K562 (cell line): ENCODE measurements at regions not wholly inside any gene's neighbourhood (a gene's known extent, or its start where the extent isn't known, plus 50 kb on each side); places are given as distances from the start of the nearest gene placed in this dataset.

Experiments used
- ESRRA ChIP-seq: fragments of 450-650 bp; IDR thresholded peaks from 2 replicates; pipeline ENCODE4 v1.6.1; 2014; ENCODE audit warnings: low read depth, mild to moderate bottlenecking, moderate library complexity, borderline replicate concordance
- ETV6 ChIP-seq, 3 experiments: fragments of 150-350 bp in 1 of 3; sonication (generic) in 1 of 3; formaldehyde crosslinking in 1 of 3; IDR thresholded peaks; 2 replicates each; pipeline versions ENCODE4 v1.6.1 to v1.8.0; 2014 to 2022; ENCODE audit warnings: borderline replicate concordance in 2 of 3, low read depth in 2 of 3, antibody characterized with exemption in 1 of 3, low read length in 1 of 3, mild to moderate bottlenecking in 1 of 3, missing genetic modification reagents in 1 of 3
- FOXK1 ChIP-seq: sonication (generic); formaldehyde crosslinking; IDR thresholded peaks from 2 replicates; pipeline ENCODE4 v1.8.0; 2022; ENCODE audit warnings: missing genetic modification reagents, mild to moderate bottlenecking, borderline replicate concordance
- NCOA2 ChIP-seq, 2 experiments: fragments of 450-650 bp; IDR thresholded peaks; 2 replicates each; pipeline ENCODE4 v1.6.1; 2018; ENCODE audit warnings: mild to moderate bottlenecking in 2 of 2, moderate library complexity in 1 of 2; ENCODE audit not compliant: partially characterized antibody in 2 of 2
- POLR2A ChIP-seq: fragments of 450-650 bp; conservative IDR thresholded peaks from 2 replicates; pipeline ENCODE4 v1.6.1; 2016
- SP1 ChIP-seq: sonication (generic); formaldehyde crosslinking; IDR thresholded peaks from 2 replicates; pipeline ENCODE4 v1.8.1; 2022; ENCODE audit warnings: mild to moderate bottlenecking, missing genetic modification reagents
- TF ChIP-seq, protein P1 (sequence below): sonication (generic); formaldehyde crosslinking; IDR thresholded peaks from 2 replicates; pipeline ENCODE4 v1.9.0; 2022; ENCODE audit warnings: mild to moderate bottlenecking, missing genetic modification reagents
- TF ChIP-seq, protein P2 (sequence below): fragments of 450-650 bp; IDR thresholded peaks from 2 replicates; pipeline ENCODE4 v1.6.1; 2016; ENCODE audit warnings: missing biosample characterization, missing genetic modification characterization

DNA sequence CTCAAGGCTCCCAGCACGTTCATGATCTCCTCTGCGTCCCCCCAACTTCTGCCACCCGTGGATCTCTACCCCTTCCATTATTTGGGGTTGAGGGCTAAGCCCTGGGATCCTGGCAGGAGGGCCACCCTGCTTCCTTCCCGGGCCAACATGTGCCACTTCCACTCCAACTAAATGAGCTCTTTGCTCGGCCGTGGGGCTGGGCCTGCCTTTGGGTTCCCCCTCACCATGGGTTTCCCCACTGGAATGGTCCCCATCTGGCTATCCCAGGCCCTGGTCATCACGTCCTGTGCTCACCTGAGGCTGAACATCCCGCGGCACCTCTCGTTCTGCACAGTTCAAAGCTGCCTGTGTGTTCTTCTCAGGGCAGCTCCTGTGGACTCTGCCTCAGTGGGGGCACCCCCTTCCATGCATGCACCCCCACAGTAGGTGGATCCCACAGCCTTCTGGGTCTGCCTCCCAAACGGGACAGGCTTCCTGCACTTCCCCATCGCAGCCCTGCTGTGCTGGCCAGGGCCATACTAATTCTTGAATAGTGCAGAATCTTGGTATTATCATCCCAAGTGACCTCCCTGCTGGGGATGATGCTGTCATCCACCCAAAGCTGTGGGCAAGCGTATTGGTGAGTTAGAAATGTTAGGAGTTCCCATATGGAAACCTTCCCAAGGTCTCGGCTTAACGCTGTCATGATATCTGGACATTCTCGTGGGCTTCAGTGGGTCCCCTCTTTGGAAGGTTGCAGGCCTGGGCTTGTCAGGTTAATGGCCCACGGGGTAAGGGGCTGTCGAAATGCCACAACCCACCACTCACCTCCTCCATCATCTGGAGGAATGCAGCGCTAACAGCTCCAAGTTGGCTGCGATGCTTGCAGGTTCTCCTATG is 150.5 kb upstream of the TWIST2 start:
- TF ChIP-seq POLR2A: no peak
- no peak for TF ChIP-seq ETV6 (IDR thresholded peaks at IDR 0.05; ENCODE audit: borderline replicate concordance in 1 of 2, low read depth in 2 of 2, low read length in 1 of 2)
- no peak for TF ChIP-seq ETV6 (CRISPR knock-in tag; IDR thresholded peaks at IDR 0.05; ENCODE audit: borderline replicate concordance)
- no peak for TF ChIP-seq NCOA2 (IDR thresholded peaks at IDR 0.05; ENCODE audit: partially characterized antibody in 2 of 2)
- no peak for TF ChIP-seq SP1 (CRISPR knock-in tag)
- TF ChIP-seq, protein P1, sequence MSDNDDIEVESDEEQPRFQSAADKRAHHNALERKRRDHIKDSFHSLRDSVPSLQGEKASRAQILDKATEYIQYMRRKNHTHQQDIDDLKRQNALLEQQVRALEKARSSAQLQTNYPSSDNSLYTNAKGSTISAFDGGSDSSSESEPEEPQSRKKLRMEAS: no peak
- TF ChIP-seq ESRRA: no peak
- TF ChIP-seq, protein P2, sequence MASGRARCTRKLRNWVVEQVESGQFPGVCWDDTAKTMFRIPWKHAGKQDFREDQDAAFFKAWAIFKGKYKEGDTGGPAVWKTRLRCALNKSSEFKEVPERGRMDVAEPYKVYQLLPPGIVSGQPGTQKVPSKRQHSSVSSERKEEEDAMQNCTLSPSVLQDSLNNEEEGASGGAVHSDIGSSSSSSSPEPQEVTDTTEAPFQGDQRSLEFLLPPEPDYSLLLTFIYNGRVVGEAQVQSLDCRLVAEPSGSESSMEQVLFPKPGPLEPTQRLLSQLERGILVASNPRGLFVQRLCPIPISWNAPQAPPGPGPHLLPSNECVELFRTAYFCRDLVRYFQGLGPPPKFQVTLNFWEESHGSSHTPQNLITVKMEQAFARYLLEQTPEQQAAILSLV (tag): no peak
- no peak for TF ChIP-seq FOXK1
